ENCODE measurements at regions not wholly inside any gene's neighbourhood (a gene's known extent, or its start where the extent isn't known, plus 50 kb on each side); places are given as distances from the start of the nearest gene placed in this dataset.
A peak's percentile ranks its signal among the peaks of the same experiment; 100 is the strongest.
"Not testable (repeated sequence)": the region's sequence is repeated elsewhere in the genome, so short reads cannot be mapped to it uniquely, and the experiment has no call there.

DNA sequence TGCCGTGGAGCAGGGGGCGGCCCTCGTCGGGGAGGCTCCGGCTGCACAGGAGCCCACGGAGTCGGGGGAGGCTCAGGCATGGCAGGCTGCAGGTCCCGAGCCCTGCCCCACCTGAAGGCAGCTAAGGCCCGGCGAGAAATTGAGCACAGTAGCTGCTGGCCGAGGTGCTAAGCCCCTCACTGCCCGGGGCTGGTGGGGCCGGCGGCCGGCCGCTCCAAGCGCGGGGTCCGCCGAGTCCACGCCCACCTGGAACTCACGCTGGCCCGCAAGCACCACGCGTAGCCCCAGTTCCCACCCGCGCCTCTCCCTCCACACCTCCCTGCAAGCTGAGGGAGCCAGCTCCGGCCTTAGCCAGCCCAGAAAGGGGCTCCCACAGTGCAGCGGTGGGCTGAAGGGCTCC lies 589.4 kb downstream of the PPP4R3C start:
- DNase-seq (ENCODE audit: low read depth in 2 of 2), result no peak

- DNase-seq (ENCODE audit: low read depth in 2 of 2), result no peak
These were observed 591.2 kb downstream of the PPP4R3C start for GRCh38 chrX:26871967-26872366.

DNA sequence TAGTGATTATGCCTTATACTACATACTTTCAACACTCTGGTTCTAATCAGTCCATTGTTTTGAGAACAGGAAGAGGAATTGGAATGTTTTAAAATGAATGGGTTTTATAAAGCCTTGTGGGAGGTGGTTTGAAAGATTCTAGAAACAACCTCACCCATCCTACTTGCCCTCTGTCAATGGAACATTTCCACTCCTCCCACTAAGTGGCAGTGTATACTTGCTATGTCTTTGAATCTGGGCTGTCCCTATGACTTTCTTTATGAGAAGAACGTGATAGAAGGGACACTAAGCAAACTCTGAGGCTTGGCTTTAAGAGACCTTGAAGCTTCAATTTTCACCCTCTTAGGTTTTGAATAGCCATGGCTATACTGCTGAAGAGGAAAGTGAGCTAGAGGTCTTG lies 611.2 kb downstream of the PPP4R3C start:
- DNase-seq (ENCODE audit: low read depth in 2 of 2), result no peak

DNA sequence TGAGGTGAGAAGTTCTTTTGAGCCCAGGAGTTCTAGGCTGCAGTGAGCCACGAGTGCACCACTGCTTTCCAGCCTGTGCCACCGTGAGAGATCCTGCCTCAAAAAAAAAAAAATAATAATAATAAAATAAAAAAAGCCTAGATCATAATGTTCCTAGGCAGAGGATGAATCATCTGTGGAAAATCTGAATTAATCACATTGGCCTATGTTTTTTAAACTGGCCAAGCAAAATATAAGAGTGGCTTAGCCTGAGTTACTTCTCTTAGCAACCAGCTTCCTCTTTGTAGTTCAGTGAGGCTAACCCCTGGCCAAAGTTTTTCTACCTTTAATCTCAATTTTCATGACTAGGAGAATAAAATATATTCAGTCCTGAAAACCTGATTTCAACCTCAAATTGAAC lies 614.6 kb downstream of the PPP4R3C start:
- DNase-seq (ENCODE audit: low read depth in 2 of 2), result no peak

- no peak for DNase-seq (ENCODE audit: low read depth in 2 of 2)
These were observed 618.1 kb downstream of the PPP4R3C start for GRCh38 chrX:26845056-26845455.

- DNase-seq (ENCODE audit: low read depth in 2 of 2), result no peak
These were observed 606.5 kb downstream of the MAGEB5 start for GRCh38 chrX:26822448-26822847.

DNA sequence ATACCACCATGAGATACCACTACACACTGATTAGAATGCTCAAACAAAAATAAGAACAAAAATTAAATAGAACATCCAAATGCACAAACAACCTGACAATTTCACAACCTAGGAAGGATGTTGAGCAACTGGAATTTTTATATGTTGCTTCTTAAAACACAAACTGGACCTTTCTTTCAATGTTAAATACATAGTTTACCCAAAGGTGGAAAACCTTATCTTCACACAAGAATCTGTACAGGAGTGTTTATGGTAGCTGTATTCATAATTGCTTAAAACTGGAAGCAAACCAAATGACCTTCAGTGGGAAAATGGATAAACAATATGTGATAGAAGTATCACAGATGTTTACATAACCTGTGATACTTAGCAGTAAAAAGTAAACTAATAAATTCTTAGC lies 573.8 kb downstream of the MAGEB5 start:
- no peak for DNase-seq (ENCODE audit: low read depth in 2 of 2)

- no peak for DNase-seq (ENCODE audit: low read depth in 2 of 2)
These were observed 572.5 kb downstream of the MAGEB5 start for GRCh38 chrX:26788402-26788998.

DNA sequence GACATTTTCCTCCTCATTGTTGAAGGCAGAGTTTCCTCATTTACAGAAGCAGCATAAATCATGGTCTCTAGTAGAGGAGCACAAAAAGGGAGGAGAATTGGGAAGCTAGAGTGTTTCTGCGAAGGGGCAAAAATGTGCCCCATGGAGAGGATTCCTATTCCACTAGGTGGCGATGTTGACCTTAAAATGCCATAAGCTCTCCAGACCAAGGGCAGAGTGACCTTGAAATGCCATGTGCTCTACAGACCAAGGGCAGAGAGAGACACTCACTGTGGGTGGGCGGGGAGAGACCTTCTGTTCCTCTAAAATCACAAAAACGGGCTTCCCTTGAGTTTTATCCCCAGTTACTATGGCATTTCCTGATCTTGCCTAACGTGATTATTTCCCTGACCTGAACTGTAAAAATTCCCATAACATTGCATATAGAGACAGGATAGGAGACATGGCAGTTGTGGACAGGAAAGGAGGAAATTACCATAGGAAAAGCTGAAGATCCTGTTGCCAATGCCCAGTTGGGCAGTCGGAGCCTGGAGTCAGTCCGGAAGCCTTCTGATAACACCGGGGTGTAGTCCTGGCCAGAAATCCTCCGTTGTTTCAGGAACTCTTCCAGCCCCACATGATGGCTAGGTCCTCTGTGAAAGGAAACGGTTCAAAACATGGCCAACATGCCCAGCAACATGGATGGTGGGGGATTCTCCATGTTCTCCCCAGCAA lies 567.7 kb downstream of the MAGEB5 start:
- DNase-seq (ENCODE audit: low read depth in 2 of 2), result no peak

GRCh38 chrX:26778320-26778888 lies 562.4 kb downstream of the MAGEB5 start:
- no peak for DNase-seq (ENCODE audit: low read depth in 2 of 2)

GRCh38 chrX:26762253-26762652 lies 546.3 kb downstream of the MAGEB5 start:
- no peak for DNase-seq (ENCODE audit: low read depth in 2 of 2)

DNA sequence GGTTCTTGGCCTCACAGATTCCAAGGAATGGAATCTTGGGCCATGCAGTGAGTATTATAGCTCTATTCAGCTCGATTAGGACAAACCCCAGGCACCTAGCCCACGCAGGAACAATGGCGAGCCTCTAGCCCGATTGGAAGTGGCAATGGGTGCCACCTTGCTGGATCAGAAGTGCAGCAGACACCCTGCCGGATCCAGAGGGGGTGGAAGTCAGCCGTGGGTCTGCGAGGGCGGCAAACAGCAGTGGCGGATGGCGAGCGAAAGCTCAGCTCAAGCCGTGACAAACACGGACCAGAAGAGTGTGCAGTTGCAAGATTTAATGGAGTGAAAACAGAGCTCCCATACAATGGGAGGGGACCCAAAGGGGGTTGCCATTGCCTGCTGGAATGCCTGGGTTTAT lies 539.8 kb downstream of the MAGEB5 start:
- DNase-seq (ENCODE audit: low read depth in 2 of 2), result not testable (repeated sequence)

- no peak for DNase-seq (ENCODE audit: low read depth in 2 of 2)
These were observed 531.9 kb downstream of the MAGEB5 start for GRCh38 chrX:26747877-26748276.

GRCh38 chrX:26722666-26723428 lies 506.9 kb downstream of the MAGEB5 start:
- DNase-seq (ENCODE audit: low read depth in 2 of 2), result no peak

- no peak for DNase-seq (ENCODE audit: low read depth in 2 of 2)
These were observed 456.6 kb downstream of the MAGEB5 start for GRCh38 chrX:26672571-26672970.

GRCh38 chrX:26670521-26670920 lies 454.6 kb downstream of the MAGEB5 start:
- DNase-seq (ENCODE audit: low read depth in 2 of 2), result no peak

DNA sequence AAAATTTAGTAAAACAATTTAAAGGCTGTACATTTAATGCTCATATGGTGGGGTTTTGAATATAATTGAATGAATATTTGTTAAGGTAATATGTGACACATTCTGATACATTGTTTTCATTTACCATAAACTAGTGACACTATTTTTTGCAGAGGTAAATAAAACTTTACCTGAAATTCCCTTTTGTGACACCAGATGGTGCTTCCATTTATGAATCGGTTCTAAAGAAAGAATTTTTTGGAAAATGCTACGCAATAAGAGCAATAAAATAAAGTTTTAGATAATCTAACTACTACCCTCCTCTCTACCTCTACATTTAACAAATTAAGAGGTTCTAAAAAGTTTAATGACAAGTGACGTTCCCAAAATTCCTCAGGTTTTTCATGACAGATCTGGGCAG lies 448.9 kb downstream of the MAGEB5 start:
- DNase-seq (ENCODE audit: low read depth in 2 of 2), result no peak

- DNase-seq (ENCODE audit: low read depth in 2 of 2), result no peak
These were observed 437.1 kb downstream of the MAGEB5 start for GRCh38 chrX:26653050-26653449.

DNA sequence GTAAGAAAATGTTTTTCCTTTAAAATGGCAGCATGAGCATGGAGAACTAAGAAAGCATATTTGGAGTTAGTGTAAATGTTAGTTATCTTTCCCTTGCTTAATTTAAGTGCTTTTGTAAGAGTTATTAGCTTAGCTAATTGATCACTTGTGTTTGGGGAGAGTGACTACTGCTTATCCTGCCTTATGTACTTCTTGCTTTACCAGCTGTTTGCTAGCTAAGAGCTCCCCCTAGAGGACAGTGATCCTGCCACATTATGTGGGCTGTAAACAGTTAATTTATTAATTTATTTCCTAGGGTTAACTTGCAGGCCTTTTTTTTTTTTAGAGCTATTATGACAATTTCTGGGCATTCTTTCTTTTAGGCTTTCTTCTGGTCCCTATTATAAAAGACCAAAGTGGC lies 435.8 kb downstream of the MAGEB5 start:
- DNase-seq (ENCODE audit: low read depth in 2 of 2), result no peak

- DNase-seq (ENCODE audit: low read depth in 2 of 2), result peak in 1 of 2 donors; percentile 5
These were observed 433.6 kb downstream of the MAGEB5 start for GRCh38 chrX:26649534-26649933.

DNA sequence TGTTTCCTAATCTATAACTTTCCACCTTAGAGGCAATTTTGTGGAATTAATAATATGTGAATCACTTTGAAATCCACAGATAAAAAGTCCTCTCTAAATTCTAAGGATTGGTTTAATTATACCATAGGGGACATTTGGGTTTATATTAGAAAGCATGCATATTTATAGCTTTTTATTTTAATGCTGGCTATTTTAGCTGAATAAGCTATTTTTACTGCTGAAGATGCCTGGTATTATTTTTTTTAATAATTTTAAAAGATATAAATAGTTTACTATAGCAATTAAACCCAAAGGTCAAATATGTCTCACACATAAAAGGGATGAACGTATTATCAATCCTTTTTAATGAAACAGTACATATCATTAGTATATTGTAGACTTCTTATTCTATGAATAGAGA lies 415.4 kb downstream of the MAGEB5 start:
- no peak for DNase-seq (ENCODE audit: low read depth in 2 of 2)

GRCh38 chrX:26613956-26614355 lies 398.0 kb downstream of the MAGEB5 start:
- no peak for DNase-seq (ENCODE audit: low read depth in 2 of 2)

DNA sequence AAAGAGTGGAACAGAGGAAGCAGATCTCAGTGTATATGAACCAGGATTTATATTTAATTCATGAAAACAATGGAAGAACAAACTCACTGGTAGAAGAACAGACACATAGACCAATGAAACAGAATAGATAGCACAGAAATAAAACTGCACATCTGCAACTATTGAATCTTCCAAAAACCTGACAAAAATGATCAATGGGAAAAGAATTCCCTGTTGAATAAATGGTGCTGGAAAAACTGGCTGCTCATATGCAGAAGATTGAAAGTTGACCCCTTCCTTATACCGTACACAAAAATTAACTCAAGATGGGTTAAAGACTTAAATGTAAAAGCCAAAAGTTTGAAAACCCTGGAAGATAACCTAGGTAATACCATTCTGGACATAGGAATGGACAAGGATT lies 391.0 kb downstream of the MAGEB5 start:
- DNase-seq (ENCODE audit: low read depth in 2 of 2), result no peak
